22Rv1 (cell line): ENCODE measurements at regions not wholly inside any gene's neighbourhood (a gene's known extent, or its start where the extent isn't known, plus 50 kb on each side); places are given as distances from the start of the nearest gene placed in this dataset.

ENCODE experiments used
- CTCF ChIP-seq: fragments of 450-650 bp; IDR thresholded peaks from 2 replicates; pipeline ENCODE4 v1.5.1; 2017; ENCODE audit warnings: mild to moderate bottlenecking
- ZFX ChIP-seq: fragments of 450-650 bp; IDR thresholded peaks from 2 replicates; pipeline ENCODE4 v1.6.1; 2017; ENCODE audit warnings: antibody characterized with exemption, borderline replicate concordance

DNA sequence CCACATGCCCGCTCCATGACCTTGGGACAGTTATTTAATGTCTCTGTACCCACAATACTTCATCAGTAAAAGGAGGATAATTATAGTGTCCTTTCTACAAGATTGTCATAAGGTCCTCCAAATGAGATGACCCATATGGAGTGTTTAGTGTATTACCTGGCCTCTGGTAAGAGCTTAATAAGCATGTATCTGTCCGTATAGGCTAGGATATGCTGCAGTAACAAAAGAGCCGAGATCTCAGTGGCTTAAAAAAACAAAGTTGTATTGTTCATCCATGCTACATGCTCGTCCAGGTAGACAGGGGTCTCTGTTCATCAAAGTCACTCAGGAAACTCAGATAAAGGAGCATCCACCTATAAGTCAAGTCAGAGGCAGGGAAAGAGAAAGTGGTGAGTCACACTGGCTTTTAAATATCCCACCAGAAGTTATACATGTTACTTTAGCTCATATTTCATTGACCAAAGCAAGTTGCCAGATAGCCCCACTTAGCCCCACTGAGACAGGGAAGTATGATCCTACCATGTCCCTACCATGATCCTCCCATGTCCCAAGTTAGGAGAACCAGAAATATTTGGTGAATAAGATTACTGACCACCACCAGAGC is 53.0 kb upstream of the KAZN start:
- TF ChIP-seq CTCF (no peak), ZFX (no peak)
